ENCODE measurements at regions not wholly inside any gene's neighbourhood (a gene's known extent, or its start where the extent isn't known, plus 50 kb on each side); places are given as distances from the start of the nearest gene placed in this dataset.

GRCh38 chr14:29461506-29461905 lies 466.1 kb downstream of the PRKD1 start:
- DNase-seq (no peak), ATAC-seq (no peak)
- intact Hi-C loops (cut with DNase I): no loop called here

GRCh38 chr14:29462321-29462720 lies 465.3 kb downstream of the PRKD1 start:
- no peak for DNase-seq
- intact Hi-C loops (cut with DNase I): no loop called here

GRCh38 chr14:29462772-29463171 lies 464.9 kb downstream of the PRKD1 start:
- no peak for DNase-seq
- ATAC-seq: no peak
- intact Hi-C loops (cut with DNase I): no loop called here

More at GRCh38 chr14:29462321-29462720, 465.3 kb downstream of the PRKD1 start:
- no peak for ATAC-seq

GRCh38 chr14:29463727-29464395 lies 463.8 kb downstream of the PRKD1 start:
- intact Hi-C loops (cut with DNase I): no loop called here
- DNase-seq (no peak), ATAC-seq (no peak)

GRCh38 chr14:29465095-29465494 lies 462.6 kb downstream of the PRKD1 start:
- no peak for ATAC-seq
- DNase-seq: no peak
- intact Hi-C loops (cut with DNase I): no loop called here

DNA sequence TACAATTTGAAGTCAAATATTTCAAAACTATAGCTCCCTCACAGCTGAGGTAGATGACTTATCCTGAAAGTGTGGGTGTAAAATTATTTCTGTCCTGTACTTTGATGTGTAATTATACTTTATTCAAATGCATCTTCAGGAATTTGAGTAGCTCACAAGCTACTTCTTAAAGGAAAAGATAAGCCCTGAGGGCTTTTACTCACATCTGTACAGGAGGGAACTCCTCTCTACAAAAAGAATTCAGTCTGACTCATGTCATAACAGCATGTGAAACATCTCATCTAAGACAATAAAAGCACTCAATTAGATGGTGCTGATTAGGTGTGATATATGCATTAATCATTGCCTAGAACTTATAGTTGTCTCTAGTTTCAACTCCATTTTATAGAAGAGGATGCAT lies 452.0 kb downstream of the PRKD1 start:
- intact Hi-C loops (cut with DNase I): no loop called here
- no peak for ATAC-seq
- DNase-seq: no peak

DNA sequence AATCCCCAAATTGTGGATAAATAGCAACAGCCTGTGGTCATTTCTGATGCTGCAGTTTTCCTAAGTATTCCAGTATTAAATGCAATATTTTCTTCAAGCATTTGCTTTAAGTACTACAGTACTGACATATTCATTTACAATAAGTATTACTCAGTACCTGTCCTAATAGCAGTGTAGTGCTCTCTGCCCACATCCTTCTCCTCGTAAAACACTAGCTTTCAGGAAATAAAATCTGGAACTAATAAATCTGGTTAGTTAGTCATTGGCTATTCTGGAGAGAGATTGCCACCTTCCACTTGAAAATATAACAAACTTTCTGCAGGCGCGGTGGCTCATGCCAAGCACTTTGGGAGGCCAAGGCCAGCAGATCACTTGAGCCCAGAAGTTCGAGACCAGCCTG lies 441.5 kb downstream of the PRKD1 start:
- ATAC-seq: no peak
- DNase-seq: no peak
- intact Hi-C loops (cut with DNase I): no loop called here

- ATAC-seq (no peak), DNase-seq (no peak)
- intact Hi-C loops (cut with DNase I): no loop called here
These were observed 437.7 kb downstream of the PRKD1 start for GRCh38 chr14:29489911-29490425.

DNA sequence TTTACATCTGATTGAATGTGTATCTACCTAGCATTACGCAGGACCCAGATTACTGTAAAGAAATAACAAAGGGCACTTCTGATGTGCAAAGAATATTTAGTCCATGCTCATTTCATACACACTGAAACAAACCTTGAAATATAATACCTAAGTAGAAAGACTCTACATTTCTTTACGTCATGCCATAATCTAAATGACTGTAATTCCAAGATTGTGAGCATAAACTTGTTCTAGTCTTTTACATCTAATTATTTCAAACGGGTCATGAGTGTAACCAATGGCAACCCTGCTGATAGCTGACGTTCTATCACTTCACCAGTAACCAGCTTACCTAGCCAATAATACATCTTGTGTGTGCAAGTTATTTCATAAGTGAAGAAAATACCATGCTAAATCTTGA lies 433.8 kb downstream of the PRKD1 start:
- DNase-seq (no peak), ATAC-seq (no peak)
- intact Hi-C loops (cut with DNase I): no loop called here

- no peak for DNase-seq
- intact Hi-C loops (cut with DNase I): no loop called here
- no peak for ATAC-seq
These were observed 433.3 kb downstream of the PRKD1 start for GRCh38 chr14:29494312-29494711.

DNA sequence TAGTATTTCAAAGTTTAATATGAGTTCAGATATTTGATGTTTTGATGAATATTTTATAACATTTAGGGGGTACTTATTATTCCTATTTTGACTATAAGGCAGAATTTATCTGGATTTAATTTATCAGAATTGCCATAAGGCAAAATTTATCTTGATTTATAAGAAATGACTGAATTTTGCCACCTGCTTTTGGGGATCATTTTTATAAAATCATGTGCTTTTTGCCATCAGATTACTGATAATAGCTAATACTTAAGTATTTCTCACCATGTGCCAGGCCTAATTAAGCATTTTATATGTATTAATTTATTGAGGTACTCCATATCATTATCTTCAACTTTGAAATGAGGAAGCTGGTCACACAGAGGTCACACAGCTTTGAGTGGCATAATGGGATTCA lies 423.7 kb downstream of the PRKD1 start:
- no peak for ATAC-seq
- intact Hi-C loops (cut with DNase I): no loop called here

GRCh38 chr14:29518335-29518734 lies 409.3 kb downstream of the PRKD1 start:
- intact Hi-C loops (cut with DNase I): no loop called here
- DNase-seq: no peak
- no peak for ATAC-seq

More for the DNA sequence above, 423.7 kb downstream of the PRKD1 start:
- no peak for DNase-seq

DNA sequence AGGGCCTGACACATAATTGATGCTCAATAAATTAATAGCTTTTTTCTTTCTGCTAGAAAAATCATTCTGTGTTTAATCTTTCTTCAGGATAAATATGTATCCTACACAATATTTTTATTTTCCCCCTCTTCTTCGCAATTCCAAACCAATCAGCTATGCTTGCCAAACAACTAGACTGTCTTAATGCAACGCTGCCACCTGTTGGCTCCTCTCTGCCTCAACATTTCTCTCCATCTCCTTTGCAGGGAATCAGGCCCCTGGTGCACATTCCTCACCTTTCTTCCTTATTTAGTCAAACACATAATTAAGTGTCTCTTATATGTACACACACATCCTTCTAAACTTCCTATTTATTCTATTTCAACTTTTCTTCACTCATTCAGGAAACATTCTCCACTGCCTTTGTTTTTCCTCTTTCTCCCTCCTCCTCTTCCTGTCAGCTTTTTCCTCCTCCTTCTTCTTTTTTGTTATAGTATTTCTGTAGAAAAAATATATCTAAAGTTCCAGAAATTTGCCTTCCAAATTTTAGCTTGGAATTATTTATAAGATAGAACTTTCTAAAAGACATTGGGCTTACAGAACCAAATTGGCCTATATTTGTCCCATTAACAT lies 406.0 kb downstream of the PRKD1 start:
- ATAC-seq (no peak), DNase-seq (no peak)
- intact Hi-C loops (cut with DNase I): no loop called here

Data from left cardiac atrium (tissue), 4 donors.